Hypothalamus (tissue), 51 donors: ENCODE measurements at regions not wholly inside any gene's neighbourhood (a gene's known extent, or its start where the extent isn't known, plus 50 kb on each side); places are given as distances from the start of the nearest gene placed in this dataset.
"Not testable (repeated sequence)": the region's sequence is repeated elsewhere in the genome, so short reads cannot be mapped to it uniquely, and the experiment has no call there.

Source experiments
- DNase-seq, 51 donors: peaks; one replicate each; lab custom pipeline; 2025; lab: John Stamatoyannopoulos, UW

DNA sequence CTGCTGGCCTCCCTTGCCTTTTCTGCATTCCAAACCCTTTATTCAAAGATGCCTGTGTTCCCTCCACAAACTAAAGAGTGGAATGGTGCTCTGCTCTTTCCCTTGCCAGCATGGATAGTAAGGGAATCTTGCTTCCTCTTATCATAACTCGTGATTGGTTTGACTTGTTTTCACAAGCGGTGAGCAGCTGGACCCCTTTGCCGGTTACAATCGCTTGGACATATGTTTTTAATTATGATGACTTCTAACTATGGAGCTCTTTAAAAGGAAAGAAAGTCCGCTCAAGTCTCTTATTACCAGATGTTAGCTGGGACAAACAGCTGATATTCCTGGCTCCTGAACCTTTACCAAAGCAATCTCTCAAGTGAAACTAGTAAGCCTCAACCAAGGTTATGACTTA lies 1094.7 kb downstream of the UQCRFS1 start:
- DNase-seq = no peak

GRCh38 chr19:28117143-28117542 lies 1095.8 kb downstream of the UQCRFS1 start:
- DNase-seq = no peak

GRCh38 chr19:28116379-28116778 lies 1096.6 kb downstream of the UQCRFS1 start:
- not testable (repeated sequence) for DNase-seq

GRCh38 chr19:28103921-28104320 lies 1109.0 kb downstream of the UQCRFS1 start:
- DNase-seq = no peak

DNA sequence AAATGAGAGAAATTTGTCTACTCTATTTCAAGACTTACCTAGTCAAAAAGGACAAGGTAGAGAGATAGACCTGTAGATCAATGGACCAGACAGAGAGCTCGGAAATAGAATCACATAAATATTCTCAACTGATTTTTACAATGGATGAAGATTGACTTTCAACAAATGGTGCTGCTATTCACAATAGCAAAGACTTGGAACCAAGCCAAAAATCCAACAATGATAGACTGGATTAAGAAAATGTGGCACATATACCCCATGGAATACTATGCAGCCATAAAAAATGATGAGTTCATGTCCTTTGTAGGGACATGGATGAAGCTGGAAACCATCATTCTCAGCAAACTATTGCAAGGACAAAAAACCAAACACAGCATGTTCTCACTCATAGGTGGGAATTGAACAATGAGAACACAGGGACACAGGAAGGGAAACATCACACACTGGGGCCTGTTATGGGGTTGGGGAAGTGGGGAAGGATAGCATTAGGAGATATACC lies 1128.2 kb downstream of the UQCRFS1 start:
- DNase-seq = not testable (repeated sequence)

DNA sequence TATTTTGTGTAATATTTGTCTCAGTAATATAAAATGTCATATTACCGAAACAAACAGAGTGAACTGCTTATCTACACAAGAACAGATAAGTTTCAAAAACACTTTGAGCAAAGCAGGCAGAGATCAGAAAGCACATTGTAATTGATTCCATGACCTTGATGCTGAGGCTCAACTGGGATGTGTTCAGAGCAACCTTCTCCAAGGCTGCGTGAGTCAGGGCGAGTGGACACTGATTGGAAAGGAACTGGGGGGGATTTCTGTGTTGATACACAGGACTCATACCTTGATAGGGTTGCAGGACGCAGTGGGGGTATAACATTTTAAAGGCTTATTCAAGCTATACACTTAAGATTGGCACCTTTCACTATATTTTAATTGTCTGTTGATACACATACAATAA lies 1136.3 kb downstream of the UQCRFS1 start:
- no peak for DNase-seq

GRCh38 chr19:28075229-28075628 lies 1137.7 kb downstream of the UQCRFS1 start:
- DNase-seq = no peak

DNA sequence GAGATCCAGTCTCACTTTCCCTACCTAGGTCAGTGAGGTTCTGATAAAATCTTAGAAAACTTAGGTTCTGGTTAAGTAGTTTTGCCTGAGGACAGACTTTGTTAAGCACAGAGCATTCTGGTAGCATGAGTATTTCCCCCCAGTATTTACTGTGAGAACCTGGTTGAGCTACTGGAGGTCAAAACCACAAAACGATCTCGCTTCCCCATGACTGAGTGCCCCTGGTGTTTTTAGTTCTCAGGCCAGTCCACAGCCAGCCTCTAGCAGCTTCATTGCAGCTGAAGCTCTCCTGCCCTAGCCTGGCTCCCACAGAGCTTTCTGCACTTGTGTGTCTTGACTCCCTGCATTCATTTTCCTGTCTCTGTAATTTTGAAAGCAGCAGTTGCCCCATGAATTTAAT lies 1138.2 kb downstream of the UQCRFS1 start:
- no peak for DNase-seq

DNA sequence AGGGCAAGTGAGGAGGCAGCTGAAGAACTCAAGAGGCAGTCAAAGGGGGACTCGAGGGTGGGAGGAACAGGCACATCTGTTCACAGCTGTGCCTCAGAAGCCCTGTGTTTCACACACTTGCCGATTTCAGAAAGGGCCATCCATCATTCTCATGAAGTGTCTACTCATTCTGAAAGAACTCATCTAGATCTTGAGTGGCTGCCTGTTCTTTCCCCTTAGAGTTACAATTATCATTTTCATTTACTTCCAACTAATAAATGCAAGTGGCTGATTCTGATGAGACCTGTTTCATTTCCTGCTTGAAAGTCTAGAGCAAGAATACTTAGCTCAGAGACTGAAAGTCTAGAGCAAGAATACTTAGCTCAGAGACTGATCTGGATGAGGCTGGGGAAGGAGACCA lies 1145.1 kb downstream of the UQCRFS1 start:
- DNase-seq = no peak

DNA sequence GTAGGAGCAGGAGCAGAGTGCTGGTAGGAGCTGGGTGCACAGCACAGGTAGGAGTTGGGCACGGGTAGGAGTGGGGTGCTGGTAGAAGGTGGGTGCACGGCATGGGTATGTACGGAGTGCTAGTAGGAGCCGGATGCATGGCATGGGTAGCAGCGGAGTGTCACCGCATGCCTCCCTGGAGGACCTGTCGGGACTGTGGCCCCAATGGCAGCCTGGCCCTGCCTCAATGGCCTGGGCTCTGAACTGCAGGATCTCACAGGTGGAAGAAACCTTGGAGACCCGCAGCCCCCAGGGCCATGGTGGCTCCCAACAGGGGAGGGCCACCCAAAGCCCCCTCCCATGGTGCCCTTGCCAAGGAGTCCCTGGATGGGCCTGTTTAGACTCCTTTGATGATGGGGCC lies 1146.0 kb downstream of the UQCRFS1 start:
- no peak for DNase-seq

DNA sequence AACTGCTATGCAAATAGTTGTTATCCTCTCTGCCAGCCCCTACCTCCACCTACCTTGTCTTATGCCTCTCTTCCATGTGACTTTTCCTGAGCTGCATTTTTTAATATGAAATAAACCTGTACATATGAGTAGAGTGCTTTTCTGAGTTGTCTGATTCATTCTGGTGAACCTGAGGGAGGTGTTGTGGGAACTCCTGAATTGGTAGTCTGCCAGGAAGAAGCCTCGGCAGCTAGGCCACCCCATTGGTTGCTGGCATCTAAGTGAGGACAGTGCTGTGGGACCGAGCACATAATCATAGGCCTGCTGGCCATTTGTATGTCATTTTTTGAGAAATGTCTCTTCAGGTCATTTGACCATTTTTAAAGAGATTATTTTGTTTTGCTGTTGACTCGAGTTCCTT lies 1146.8 kb downstream of the UQCRFS1 start:
- DNase-seq = no peak

GRCh38 chr19:28065026-28065425 lies 1147.9 kb downstream of the UQCRFS1 start:
- no peak for DNase-seq

GRCh38 chr19:28063702-28064101 lies 1149.2 kb downstream of the UQCRFS1 start:
- DNase-seq = no peak

DNA sequence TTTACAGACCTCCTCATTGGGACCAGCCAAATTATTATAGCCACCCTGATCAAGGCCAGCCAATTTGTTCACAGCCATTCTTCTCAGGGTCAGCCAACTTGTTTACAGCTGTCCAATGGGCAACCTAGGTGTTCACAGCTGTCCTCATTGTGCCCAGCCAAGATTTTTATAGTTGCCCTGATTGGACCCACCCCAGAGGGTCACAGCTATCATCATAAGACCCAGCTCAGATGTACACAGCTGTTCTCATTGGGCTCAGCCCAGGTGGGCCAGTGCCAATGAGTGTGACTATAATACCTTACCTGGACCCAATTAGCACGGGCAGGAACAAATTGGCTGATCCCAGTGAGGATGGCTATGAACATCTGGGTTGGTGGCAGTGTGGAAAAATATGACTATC lies 1151.8 kb downstream of the UQCRFS1 start:
- no peak for DNase-seq

DNA sequence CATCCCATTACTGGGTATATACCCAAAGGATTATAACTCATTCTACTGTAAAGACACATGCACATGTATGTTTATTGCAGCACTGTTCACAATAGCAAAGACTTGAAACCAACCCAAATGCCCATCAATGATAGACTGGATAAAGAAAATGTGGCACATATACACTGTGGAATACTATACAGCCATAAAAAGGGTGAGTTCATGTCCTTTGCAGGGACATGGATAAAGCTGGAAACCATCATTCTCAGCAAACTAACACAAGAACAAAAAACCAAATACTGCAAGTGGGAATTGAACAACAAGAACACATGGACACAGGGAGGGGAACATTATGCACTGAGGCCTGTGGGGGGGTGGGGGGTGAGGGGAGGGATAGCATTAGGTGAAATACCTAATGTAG lies 1155.9 kb downstream of the UQCRFS1 start:
- not testable (repeated sequence) for DNase-seq

GRCh38 chr19:28051047-28051446 lies 1161.9 kb downstream of the UQCRFS1 start:
- DNase-seq = no peak

DNA sequence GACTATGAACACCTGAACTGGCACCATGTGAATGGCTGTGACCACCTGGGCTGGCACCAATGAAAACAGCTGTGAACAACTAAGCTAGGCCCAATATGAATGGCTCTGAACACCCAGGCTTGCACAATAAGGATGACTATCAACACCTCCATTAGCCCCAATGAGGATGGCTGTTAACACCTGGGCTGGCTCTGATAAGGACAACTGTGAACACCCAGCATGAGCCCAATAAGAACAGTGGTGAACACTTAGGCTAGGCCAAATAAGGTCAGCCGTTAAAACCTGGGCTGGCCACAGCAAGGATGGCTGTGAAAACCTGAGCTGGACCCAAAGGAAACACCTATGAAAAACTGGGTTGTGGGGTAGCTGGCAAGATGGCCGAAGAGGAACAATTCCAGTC lies 1163.1 kb downstream of the UQCRFS1 start:
- DNase-seq = no peak

GRCh38 chr19:28046932-28047331 lies 1166.0 kb downstream of the UQCRFS1 start:
- no peak for DNase-seq

DNA sequence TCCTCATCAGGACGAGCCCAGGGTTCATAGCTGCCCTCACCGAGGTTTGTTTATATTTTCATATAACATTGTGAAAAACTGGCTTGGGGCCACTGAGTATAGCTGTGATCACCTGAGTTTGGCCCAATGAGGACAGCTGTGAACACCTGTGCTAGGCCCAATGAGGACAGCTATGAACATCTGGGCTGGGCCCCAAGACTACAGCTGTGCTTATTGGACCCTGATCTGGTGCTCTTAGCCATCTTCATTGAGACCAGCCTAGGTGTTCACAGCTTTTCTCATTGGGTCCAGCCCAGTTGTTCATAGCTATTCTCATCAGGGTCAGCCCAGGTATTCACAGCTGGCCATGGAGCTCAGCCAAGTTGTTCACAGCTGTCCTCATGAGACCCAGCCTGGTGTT lies 1167.3 kb downstream of the UQCRFS1 start:
- DNase-seq = no peak

- no peak for DNase-seq
Observed at GRCh38 chr19:28044477-28044876, 1168.5 kb downstream of the UQCRFS1 start.

- no peak for DNase-seq
Observed at GRCh38 chr19:28042516-28042915, 1170.4 kb downstream of the UQCRFS1 start.

GRCh38 chr19:28039677-28040381 lies 1173.1 kb downstream of the UQCRFS1 start:
- no peak for DNase-seq

- no peak for DNase-seq
Observed at GRCh38 chr19:28037186-28037585, 1175.8 kb downstream of the UQCRFS1 start.
